HG03139 (cell line): ENCODE measurements at regions not wholly inside any gene's neighbourhood (a gene's known extent, or its start where the extent isn't known, plus 50 kb on each side); places are given as distances from the start of the nearest gene placed in this dataset.

Experiments
- ATAC-seq: cut with Tn5 transposase; IDR thresholded peaks from one replicate; pipeline ENCODE4 v1.9.1; 2021; ENCODE audit not compliant: unreplicated experiment

DNA sequence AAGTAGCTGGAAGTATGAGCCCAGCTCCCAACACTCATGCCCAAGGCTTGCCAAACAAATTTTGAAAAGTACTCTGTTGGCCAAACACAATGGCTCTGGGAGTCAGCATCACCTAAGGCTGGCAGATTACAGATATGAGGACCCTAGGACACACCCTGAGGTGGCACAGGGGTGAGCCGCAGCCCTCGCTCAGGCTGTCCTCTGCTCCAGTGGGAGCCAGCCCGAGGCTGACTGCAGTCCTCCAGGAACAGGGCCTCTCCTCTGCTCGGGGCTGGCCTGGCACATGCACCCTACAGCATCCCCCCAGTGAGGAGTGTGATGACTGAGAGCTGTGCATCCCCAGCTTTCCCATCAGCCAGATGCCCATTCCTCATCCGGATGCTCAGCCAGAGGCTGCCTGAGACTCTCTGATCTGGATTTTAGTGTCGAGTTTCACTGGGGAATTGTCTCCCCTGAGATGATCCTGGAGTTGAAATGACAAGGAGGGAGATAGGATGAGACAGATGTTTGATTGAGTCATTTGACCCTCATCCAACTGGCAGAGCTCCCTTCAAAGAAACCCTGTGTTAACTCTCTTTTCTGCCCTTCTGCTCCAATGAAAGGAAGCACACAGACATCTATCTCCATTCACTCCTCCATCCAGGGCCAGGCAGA is 269.3 kb upstream of the NCKAP5 start:
- ATAC-seq = no peak

- ATAC-seq = no peak
These were observed 270.5 kb upstream of the NCKAP5 start for GRCh38 chr2:133838642-133839365.

DNA sequence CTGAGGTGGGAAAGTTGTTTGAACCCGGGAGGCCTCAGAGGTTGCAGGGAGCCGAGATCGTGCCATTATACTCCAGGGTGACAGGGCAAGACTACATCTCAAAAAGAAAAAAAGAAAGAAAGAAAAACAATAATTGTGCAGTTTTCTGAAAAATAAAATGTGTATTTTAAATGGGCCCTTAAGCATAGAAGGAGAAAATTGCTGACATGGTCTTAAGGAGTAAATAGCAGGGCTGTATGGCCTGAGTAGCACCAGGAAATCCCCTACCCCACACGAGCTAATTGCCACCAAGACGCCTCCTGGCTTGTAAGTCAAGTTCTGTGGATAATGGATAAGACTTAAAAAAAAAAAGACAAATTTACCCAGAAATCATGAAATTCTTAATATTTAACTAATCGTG is 271.4 kb upstream of the NCKAP5 start:
- ATAC-seq = no peak

DNA sequence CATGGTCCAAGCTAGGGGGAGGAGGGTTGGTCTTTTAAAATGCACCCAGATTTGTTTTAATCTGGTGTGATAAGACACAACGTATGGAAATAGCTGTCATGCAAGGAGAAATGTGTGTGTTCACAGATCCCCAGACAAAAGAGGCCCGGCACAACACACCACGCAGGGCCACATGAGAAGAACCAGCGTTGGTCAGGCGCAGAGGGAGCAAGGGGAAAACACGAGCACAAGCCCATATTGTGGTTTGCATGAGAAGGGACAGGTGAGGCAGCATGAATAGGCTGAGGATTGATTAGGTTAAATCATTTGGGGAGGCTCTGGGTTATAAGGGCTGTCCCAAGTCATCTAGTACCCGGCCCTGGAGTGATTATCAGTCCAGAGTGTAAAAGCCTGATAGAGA is 272.5 kb upstream of the NCKAP5 start:
- no peak for ATAC-seq

DNA sequence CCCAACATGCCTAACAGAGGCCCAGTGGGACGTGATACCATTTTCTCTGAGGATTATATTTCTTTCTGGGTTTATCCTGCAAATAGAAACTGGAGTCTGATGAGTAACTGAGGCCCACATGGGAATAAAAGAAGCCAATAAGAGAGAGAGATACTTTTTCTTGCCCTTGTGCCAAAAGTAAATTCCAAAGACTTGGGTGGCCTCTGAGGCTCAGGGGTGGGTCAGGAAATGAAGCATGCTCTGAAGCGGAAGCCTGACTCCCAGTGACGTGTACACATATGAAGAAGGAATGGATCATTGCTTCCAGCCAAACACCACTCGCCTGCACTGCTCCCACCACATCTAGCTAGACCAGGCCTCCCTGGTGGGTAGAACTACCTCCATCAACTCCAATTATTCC is 273.6 kb upstream of the NCKAP5 start:
- no peak for ATAC-seq

- ATAC-seq = no peak
These were observed 274.2 kb upstream of the NCKAP5 start for GRCh38 chr2:133842446-133842845.

- no peak for ATAC-seq
These were observed 274.8 kb upstream of the NCKAP5 start for GRCh38 chr2:133843091-133843490.

- ATAC-seq = no peak
These were observed 275.3 kb upstream of the NCKAP5 start for GRCh38 chr2:133843551-133843950.

DNA sequence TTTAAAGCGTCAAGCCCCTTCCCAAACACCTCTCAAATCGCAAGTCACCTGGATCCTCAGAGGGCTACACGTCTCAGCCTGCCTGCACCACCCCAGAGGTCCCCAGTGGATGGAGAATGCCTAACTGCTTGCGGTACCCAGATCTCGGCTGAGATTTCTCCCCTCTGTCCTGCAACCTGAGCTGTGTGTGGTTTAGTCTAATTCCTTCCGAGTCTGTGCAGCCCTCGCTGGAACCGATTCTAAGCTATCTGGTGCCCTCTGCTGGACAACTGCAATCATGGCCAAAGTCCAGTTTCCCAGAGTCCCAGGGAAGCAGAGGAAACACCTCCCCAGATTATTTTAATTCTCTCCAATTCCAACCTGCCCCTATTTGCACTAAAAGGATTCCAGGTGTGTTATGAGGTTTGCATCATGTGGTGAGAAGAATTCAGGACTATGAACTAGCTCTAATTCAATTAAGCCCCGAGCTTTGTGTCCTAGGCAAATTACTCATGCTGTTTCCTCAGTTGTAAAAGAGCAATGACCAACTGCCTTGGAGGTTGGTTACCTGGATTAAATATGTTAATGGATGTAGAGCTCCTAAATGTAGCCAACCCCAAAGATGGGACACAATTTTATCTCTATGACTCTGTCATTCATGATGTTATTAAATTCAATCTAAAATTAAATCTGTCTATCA is 276.1 kb upstream of the NCKAP5 start:
- ATAC-seq = peak; percentile 75

GRCh38 chr2:133846476-133846875 is 278.2 kb upstream of the NCKAP5 start:
- ATAC-seq = no peak

GRCh38 chr2:133847591-133847990 is 279.3 kb upstream of the NCKAP5 start:
- ATAC-seq = no peak

- ATAC-seq = no peak
These were observed 279.9 kb upstream of the NCKAP5 start for GRCh38 chr2:133848111-133848649.

DNA sequence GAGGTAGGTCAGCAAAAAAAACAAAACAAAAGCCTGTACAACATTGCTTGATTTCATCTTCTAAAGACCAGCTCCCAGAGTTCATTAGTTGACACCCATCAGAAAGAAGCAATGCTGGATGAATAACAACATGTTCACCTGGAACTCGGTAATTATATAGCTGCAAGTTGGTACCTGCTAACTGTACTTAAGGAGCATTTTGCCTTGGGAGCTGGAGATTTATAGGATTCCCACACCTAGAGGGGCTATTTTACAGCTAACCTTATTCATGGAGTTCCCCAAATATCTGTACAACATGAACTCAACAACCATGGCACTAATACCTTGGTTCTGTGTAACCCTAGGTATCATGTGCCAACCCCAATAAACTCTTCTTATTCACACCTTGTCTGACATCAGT is 281.1 kb upstream of the NCKAP5 start:
- ATAC-seq = no peak

DNA sequence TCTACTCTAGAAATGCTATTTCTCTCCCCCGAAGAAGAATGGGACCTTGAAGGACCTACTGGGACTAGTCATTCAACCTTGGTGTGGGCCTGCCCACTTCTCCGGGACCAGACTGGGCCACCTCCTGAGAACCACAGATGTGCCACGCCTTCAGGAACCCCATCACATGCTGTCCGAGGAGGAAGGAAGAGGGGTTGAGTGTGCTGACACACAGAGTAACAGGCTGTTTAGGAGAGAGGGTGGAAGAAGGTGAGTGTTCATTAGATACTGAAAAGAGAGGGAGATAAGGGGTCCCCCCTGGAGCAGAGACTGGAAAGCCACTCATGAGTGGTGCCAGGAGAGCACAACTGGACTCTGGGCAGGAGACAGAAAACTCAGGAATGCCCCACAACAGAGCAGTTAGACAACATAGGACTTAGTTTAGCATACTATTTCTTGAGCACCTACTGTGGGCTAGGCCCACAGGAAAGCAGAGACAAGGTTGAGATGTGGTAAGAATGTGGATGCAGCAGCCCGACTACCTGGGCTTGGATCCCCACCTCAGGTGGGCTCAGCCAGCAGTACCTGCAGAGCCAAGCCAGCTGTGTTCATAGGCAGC is 286.4 kb upstream of the NCKAP5 start:
- no peak for ATAC-seq

- no peak for ATAC-seq
These were observed 287.3 kb upstream of the NCKAP5 start for GRCh38 chr2:133855526-133855925.

GRCh38 chr2:133856678-133857077 is 288.4 kb upstream of the NCKAP5 start:
- no peak for ATAC-seq

DNA sequence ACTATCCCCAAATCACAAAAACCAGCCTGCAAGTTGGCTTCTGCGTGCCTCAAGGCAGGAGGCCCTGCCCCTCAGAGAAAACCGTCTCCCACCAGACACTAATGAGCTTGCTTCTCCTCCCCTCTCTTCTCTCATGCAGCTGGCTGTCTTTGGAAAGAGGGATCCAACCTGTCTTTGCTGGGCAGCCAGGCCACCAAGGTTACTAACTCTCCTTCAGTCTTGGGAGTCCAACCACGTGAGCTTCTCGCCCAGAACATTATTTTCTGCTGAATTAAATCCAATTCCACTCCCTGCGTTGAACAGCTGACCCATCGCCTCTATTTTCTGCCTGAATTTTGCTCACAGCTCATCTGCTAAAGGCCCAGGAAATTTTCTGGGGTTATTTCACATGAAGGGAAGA is 291.3 kb upstream of the NCKAP5 start:
- no peak for ATAC-seq

DNA sequence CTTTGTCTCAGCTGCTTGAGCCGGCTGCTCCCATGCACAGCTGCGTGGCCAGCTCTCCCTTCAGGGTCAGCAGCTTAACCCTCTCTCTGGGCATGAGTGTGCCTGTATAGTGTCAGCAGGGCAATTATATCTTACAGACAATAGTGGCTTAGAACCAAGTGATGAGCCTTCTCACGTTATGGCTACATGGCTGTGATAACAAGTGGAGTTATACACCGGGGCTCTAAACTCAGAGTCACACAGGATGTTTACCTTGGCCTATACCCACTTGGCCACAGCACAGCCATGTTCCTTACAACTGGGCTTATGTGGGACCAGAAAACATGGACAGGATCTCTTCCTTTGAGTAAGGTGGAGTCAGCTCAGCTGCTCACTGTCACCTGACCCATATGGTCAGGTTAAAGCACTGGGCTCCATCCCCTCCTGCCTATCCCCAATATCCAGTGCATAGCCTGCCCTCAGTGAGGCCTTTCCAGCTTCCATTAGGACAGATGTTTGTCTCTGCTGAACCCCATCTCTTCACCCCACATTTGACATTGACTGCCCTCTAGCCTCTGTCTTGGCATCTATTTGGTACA is 294.2 kb upstream of the NCKAP5 start:
- no peak for ATAC-seq

GRCh38 chr2:133863106-133863800 is 295.0 kb upstream of the NCKAP5 start:
- no peak for ATAC-seq

- no peak for ATAC-seq
These were observed 296.9 kb upstream of the NCKAP5 start for GRCh38 chr2:133865141-133865540.

DNA sequence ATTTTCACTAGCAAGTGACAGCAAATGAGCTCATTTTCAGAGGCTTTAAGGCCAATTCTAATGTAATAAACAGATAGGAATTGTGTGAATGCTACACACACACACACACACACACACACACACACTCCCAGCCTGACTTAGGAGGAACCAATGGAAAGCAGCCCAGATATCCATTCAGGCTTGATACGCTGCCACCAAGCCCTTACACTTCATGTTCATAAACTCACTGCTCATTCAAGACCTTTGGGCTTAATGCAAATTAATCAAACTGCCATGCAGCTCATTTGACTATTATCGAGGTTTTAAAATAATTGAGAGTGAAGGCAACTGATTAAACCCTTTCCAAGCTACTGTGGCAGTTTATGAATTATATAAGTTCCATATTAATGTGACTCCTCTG is 298.9 kb upstream of the NCKAP5 start:
- ATAC-seq = no peak
